Ovary (tissue), 3 donors: ENCODE measurements at regions not wholly inside any gene's neighbourhood (a gene's known extent, or its start where the extent isn't known, plus 50 kb on each side); places are given as distances from the start of the nearest gene placed in this dataset.

ENCODE experiments used
- CTCF ChIP-seq, 3 donors: fragments of 450-650 bp in 2 of 3; fragments of 200-600 bp in 1 of 3; IDR thresholded peaks; one replicate each; pipeline versions ENCODE4 v1.5.1 to v1.8.0; 2016 to 2022; ENCODE audit warnings: antibody characterized with exemption in 3 of 3, mild to moderate bottlenecking in 1 of 3
- EP300 ChIP-seq: sonication (generic); formaldehyde crosslinking; IDR thresholded peaks from one replicate; pipeline ENCODE4 v1.6.1; 2017; ENCODE audit warnings: antibody characterized with exemption
- POLR2A ChIP-seq: fragments of 450-650 bp; IDR thresholded peaks from one replicate; pipeline ENCODE4 v1.6.1; 2017; ENCODE audit warnings: antibody characterized with exemption, mild to moderate bottlenecking, moderate library complexity
- donor health status: DM: no; HTN: no; CAD: no.

GRCh38 chr2:4838626-4839025 is 853.6 kb upstream of the SOX11 start:
- TF ChIP-seq CTCF (IDR thresholded peaks at IDR 0.05) (no peak), POLR2A (no peak), EP300 (no peak)
